ENCODE measurements at regions not wholly inside any gene's neighbourhood (a gene's known extent, or its start where the extent isn't known, plus 50 kb on each side); places are given as distances from the start of the nearest gene placed in this dataset.

DNA sequence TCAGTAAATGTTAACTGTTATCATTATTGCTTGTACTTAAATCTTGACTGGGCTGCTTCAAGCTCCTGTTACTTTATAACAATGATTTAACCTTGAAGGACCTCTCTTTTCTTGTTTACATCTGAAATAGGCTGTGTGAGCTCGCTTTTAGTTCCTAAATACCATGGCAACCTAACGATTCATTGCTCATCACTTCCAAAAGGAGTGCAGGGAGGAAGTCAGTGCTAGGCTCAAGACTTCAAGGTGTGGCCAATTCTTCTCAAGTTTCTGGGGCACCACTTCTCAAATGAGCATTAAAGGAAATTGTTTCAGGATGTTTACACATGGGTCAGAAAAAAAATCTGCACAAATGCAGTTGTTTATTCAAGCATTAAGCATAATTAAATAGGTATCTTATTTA lies 284.2 kb downstream of the MTERF1 start:
- TF ChIP-seq EZH2 (IDR thresholded peaks at IDR 0.05; ENCODE audit: insufficient read depth, poor library complexity, severe bottlenecking), result no peak
- TF ChIP-seq EZH2phosphoT487 (IDR thresholded peaks at IDR 0.05; ENCODE audit: insufficient read depth, low read depth), result no peak

Data from GM23248 (cell line).